NCI-H748 (cell line): ENCODE measurements at regions not wholly inside any gene's neighbourhood (a gene's known extent, or its start where the extent isn't known, plus 50 kb on each side); places are given as distances from the start of the nearest gene placed in this dataset.

Source experiments
- DNase-seq: peaks from one replicate; lab custom pipeline; 2025; ENCODE audit not compliant: unreplicated experiment; lab: John Stamatoyannopoulos, UW

- no peak for DNase-seq
Observed at GRCh38 chr9:115250621-115251032, 132.7 kb upstream of the TNC start.

- peak; percentile 68 for DNase-seq
Observed at GRCh38 chr9:115254287-115255180, 136.6 kb upstream of the TNC start.

- peak; percentile 24 for DNase-seq
Observed at GRCh38 chr9:115261656-115262081, 143.7 kb upstream of the TNC start.

- DNase-seq: peak; percentile 100
Observed at GRCh38 chr9:115262477-115262876, 144.5 kb upstream of the TNC start.

GRCh38 chr9:115262952-115263351 is 145.0 kb upstream of the TNC start:
- peak; percentile 89 for DNase-seq

GRCh38 chr9:115263371-115264075 is 145.6 kb upstream of the TNC start:
- DNase-seq: no peak

- DNase-seq: no peak
Observed at GRCh38 chr9:115264313-115264712, 146.4 kb upstream of the TNC start.

GRCh38 chr9:115267790-115268189 is 149.8 kb upstream of the TNC start:
- no peak for DNase-seq

- DNase-seq: no peak
Observed at GRCh38 chr9:115275753-115276152, 157.8 kb upstream of the TNC start.

GRCh38 chr9:115276621-115277020 is 158.7 kb upstream of the TNC start:
- DNase-seq: no peak

- no peak for DNase-seq
Observed at GRCh38 chr9:115277301-115277700, 159.3 kb upstream of the TNC start.

GRCh38 chr9:115278326-115279035 is 160.5 kb upstream of the TNC start:
- no peak for DNase-seq

- no peak for DNase-seq
Observed at GRCh38 chr9:115283395-115283794, 165.4 kb upstream of the TNC start.

- no peak for DNase-seq
Observed at GRCh38 chr9:115285836-115286235, 167.9 kb upstream of the TNC start.

GRCh38 chr9:115286411-115286810 is 168.5 kb upstream of the TNC start:
- no peak for DNase-seq

- no peak for DNase-seq
Observed at GRCh38 chr9:115289757-115290208, 171.8 kb upstream of the TNC start.

- no peak for DNase-seq
Observed at GRCh38 chr9:115291841-115292240, 173.9 kb upstream of the TNC start.

- no peak for DNase-seq
Observed at GRCh38 chr9:115292584-115293279, 174.8 kb upstream of the TNC start.

- DNase-seq: no peak
Observed at GRCh38 chr9:115295734-115296133, 177.8 kb upstream of the TNC start.

GRCh38 chr9:115296831-115297565 is 179.0 kb upstream of the TNC start:
- DNase-seq: no peak
